ENCODE measurements at regions not wholly inside any gene's neighbourhood (a gene's known extent, or its start where the extent isn't known, plus 50 kb on each side); places are given as distances from the start of the nearest gene placed in this dataset.

- DNase-seq, result no peak
Observed at GRCh38 chr1:38275960-38276359, 229.4 kb upstream of the POU3F1 start.

- DNase-seq, result no peak
Observed at GRCh38 chr1:38274974-38275373, 228.4 kb upstream of the POU3F1 start.

DNA sequence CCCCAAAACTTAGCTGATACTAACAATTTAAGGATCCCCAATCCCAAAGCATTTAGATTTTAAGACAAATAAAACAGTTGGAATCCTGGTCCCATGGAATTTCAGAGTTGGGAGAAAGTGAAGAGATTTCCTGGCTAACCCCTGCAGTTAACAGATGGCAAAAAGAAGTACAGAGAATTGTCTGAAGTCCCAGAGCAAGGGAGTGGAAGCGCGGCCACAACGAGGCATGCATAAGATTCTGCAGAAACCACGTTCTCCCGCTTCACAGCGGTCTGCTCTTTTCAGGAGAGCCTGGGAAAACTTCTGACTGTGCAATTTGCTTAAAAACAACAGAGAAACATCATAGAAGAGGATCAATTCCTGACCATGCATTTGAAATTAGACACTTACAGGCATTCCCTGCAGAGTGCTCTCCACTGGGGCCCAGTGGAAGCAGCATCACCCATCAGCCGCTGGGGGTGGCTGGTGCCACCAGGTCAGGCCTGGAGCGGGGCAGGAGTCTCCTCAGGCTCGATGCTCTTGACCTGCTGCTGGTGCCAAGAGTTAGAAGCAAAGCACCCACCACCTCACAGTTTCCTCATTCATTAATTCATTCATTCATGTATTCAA, 226.7 kb upstream of the POU3F1 start:
- DNase-seq, result no peak

GRCh38 chr1:38272515-38272914, 225.9 kb upstream of the POU3F1 start:
- no peak for DNase-seq

DNA sequence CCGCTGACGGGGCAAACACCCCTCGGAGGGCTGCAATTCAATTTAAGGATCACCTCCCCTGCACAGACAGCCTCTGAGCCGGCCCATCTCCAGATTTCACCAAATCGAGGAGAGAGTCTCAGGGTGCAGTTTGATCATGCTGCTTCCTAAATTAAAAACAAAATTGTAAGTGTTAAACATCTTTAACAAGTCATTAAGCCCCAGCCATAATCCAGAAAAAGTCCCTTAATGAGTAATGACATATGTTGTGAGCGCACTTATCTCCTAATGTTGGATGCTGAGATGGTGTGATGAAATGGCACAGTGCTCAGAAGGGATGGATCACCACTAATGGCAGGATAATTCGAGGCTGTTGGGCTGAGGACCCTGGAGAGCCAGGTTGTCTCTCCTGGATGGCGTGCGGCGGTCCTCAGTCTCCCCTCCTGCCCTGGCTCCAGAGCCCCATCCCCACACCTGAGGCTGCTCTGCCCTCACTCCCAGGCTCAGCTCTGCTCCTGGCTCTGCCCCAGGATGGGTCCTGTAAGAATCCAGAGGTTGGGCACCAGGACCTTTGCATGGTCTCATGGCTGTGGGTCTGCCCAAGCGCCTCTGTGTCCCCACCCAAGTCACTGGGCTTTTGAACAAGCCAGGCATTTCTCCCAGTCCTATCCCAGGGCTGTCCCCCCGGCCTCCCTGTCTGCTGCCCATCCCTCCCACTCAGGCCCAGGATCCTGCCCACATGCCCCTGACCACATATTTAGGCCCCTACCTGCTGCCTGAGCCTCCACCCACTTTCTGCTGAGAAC, 224.4 kb upstream of the POU3F1 start:
- no peak for DNase-seq

DNA sequence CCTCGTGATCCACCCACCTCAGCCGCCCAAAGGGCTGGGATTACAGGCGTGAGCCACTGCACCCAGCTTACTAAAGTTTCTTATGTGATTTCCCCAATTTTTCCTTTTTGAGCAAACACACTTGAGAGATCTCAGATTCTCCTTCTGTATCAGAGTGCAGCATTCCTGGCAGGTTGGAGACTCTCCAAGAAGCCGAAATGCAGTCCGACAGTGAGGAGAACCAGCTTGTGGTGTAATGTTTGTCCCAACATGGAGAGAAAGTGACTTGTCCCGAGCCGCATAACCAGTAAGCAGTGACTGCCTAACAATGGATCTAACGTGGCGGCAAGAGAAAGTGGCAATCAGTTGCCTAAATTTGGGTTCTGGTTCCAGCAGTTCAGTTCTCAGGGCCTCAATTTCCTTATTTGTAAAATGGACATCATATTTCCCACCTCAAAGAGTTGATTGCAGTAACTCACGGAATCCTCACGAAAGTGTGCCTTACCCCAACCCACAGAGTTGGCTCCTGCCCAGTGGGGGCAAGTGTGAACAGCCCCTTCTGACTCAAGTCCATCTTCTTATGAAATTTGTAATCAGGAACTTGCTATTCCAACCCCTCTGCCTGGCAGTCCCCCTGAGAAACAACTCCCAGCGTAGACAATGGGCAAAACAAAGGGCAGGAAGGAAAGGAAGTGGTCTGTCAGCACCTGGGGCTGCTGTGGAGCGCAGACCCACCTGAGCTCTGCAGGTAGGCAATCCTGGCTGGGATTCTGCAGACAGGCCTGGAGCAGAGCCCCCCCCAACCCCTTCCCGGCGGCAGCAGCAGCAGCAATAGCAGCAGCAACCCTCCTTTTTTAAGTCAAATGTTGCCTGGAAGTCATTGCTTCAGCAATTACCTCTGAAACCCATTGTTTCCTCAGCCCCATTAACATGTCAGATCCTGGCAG, 223.6 kb upstream of the POU3F1 start:
- DNase-seq, result no peak

DNA sequence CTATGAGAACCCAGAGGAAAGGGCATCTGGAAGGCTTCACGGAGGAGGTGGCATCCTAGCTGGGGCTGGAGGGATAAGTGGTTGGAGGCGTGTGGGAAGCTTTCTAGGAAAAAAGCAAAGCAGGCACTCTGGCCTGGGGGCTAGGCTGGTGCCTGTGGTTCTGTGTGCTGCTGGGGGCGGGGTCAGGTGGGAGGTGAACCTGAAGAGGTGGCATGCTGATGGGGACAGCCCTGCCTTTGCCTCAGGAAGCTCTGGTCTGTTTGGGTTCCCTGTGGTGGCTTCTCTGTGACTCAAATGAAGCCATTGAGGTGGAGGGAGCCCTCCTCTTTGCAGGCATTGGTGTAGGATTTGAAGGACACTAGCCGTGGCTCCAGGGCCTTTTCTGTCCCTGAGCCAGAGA, 221.6 kb upstream of the POU3F1 start:
- no peak for DNase-seq

DNA sequence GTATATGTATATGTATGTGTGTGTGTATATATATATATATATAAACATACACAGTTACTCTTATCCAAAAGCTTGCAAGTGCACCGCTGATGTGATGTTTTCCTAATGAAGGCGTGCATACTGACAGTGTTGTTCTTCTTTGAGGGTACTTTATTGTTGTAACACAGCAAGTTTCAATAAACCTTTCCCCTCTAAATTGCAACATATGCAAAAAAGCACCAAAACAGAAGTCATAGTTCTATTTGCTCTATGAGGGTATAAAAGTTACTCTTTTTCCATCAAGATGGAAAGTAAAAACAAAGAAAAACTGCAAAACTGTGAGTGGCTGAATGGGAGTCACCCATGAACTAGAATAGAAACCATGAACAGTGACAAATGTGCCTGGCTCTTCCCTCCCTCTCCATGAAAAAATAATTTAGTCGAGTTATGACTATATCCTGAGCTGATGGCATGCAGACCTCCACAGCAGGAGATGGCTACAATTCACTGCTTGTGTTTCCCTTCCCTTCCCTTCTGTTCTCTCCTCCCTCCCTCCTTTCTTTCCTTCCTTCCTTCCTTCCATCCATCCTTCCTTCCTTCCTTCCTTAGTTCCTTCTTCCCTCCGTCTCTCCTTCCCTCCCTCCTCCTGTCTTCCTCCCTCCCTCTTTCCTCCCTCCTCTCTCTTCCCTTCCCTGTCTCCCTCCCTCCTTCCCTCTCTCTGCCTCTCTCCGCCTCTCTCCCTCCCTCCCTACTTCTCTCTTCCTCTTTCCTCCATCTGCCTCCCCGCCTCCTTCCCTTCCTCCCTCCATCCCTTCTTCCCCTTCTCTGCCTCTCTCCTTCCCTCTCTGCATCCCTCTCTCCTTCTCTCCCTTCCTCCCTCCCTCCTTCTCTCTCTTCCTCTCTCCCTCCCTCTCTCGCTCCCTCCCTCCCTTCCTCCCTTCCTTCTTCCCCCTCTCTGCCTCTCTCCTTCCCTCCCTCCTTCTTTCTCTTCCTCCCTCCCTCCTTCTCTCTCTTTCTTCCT, 220.7 kb upstream of the POU3F1 start:
- DNase-seq, result no peak

GRCh38 chr1:38266197-38266520, 219.6 kb upstream of the POU3F1 start:
- DNase-seq, result no peak

DNA sequence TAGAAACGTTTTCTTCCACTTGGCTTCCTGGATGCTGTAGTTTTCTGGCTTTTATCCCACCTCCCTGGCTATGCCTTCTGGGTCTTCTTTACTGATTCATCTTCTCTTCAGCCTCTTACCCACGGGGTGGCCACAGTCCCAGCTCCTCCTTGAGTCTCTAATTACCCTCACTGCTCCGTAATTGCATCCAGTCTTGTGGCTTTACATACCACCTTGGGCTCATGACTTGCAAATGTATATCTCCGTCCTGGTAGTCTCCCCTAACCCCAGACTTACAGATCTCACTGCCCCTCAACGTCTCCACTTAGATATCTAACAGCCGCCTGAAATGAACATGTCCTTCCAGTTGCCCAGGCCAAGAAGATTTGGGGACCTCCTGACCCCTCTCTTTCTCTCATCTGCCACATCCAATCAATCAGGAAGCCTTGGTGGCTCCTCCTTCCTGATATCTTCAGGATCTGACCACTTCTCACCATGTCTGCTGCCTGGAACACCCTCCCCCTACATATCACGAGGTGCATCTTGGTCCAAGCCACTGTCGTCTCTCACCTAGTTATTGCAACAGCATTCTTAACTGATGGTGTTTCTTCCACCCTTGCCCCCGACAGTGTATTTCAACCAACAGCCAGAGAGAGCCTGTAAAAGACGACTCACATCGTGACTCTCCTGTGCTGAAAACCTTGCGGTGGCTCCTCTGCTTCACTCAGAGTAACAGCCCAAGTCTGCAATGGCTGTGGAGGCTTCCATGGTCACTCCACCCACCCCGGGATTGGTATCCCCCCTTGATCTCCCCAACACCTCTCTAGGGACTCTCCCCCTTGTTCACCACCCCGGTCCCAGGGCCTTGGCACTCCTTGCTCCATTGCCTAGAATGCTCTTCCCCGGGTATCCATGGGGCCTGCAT, 219.0 kb upstream of the POU3F1 start:
- no peak for DNase-seq

- DNase-seq, result no peak
Observed at GRCh38 chr1:38263438-38263837, 216.8 kb upstream of the POU3F1 start.

- no peak for DNase-seq
Observed at GRCh38 chr1:38261574-38261973, 215.0 kb upstream of the POU3F1 start.

DNA sequence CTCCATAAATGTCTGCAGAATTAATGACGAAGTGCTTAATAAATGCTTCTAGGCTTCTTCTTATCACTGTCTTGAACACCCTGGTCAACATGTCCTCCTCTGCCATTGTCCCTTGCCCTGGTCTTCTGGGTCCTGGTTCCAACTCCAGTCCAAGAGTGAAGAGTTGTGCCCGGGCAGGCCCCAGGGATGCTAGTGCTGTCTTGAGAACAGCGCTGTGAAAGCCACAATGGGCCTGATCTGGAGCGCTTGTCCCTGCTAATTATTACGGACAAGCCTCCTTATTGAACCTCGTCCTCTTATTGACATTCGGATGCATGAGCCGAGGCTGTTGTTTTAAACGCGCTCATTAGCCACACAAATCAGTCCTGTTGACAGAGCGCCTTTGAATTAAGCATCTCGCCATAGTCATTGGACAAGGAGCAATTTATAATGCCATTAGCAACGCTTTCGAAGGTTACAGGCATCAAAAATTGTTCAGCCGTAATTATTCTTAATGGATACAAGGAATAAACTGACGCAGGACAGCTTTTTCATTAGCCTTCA, 211.6 kb upstream of the POU3F1 start:
- no peak for DNase-seq

GRCh38 chr1:38257374-38257773, 210.8 kb upstream of the POU3F1 start:
- no peak for DNase-seq

- no peak for DNase-seq
Observed at GRCh38 chr1:38256072-38256471, 209.5 kb upstream of the POU3F1 start.

DNA sequence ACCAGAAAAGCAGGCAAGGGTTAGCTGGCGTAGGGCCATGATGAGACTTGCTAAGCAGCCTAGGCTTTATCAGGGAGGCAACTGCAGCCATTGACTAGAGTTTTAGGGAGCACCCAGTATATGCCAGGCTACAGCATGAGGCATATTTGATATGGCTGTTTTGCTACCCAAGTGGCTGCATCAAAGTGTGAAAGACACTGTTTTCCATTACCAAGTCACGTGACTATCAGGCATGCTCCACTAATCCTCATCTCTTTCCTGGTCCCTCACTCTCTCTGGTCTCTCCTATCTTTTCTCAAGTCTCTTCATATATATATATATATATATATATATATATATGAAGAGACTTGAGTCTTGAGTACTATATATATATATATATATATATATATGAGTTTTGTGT, 206.7 kb upstream of the POU3F1 start:
- DNase-seq, result no peak

- no peak for DNase-seq
Observed at GRCh38 chr1:38250356-38250755, 203.8 kb upstream of the POU3F1 start.

GRCh38 chr1:38249001-38249400, 202.4 kb upstream of the POU3F1 start:
- DNase-seq, result no peak

DNA sequence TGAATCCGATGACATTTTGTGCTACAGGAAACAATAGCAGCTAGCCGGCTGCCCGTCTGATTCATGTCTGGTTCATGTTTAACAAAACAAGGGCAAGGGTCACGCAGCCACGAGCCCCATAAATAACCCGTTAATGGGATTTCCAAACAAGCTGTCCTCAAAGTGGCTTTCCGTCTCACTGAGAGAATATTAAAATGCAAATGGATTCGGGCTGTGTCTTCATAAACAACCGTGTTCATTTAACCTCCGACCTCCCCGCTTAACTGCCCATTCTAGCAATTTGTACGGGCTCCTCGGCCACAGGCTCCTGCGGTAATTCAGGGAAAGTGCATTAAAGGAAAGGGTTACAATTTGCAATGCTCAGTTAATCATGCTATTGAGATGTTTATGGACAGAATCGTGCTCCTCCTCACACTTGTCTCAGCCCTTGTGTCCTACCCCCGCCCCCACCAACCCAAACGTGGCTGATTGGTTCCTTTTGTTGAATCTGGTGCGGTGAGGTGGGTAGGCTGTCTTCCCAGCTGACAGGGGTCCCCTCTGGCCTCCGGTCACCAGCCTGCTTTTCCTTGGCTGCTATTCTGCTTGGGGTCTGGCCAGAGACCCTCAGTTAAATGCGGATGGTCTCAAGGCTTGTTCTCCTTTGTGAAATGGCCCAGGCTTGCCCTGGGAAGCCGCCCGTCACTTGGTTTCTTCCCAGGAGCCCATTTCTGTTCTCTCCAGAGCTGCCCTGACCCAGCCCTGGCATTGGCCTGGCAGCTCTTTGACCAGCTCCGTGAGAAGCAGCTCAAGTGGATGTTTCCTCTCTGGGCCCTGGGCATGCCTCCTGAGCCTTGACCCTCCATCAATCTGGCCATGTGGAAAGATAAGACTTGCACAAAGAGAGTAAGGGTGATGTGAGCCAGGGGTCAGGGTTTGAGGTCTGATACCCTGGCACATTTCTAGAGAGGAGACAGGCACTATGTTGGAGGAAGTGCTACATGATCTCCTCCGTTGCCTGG, 200.7 kb upstream of the POU3F1 start:
- no peak for DNase-seq
